AG10803 (cell line): ENCODE measurements at regions not wholly inside any gene's neighbourhood (a gene's known extent, or its start where the extent isn't known, plus 50 kb on each side); places are given as distances from the start of the nearest gene placed in this dataset.

ENCODE experiments used
- DNase-seq: peaks from one replicate; pipeline ENCODE4 v3.0.0; 2010; ENCODE audit warnings: low read depth
- H3K4me3 ChIP-seq: 2 replicates; pipeline ENCODE4 v1.5.1; 2011; ENCODE audit warnings: mild to moderate bottlenecking, low read length, control low read depth
- CTCF ChIP-seq: conservative IDR thresholded peaks from 2 replicates; pipeline ENCODE4 v1.5.1; 2011; ENCODE audit warnings: mild to moderate bottlenecking, low read length, control low read depth, inconsistent platforms

GRCh38 chr2:6355886-6356761 is 509.6 kb downstream of the CMPK2 start:
- no peak for DNase-seq
- no peak overlapping the region for H3K4me3 ChIP-seq
- no peak for TF ChIP-seq CTCF

DNA sequence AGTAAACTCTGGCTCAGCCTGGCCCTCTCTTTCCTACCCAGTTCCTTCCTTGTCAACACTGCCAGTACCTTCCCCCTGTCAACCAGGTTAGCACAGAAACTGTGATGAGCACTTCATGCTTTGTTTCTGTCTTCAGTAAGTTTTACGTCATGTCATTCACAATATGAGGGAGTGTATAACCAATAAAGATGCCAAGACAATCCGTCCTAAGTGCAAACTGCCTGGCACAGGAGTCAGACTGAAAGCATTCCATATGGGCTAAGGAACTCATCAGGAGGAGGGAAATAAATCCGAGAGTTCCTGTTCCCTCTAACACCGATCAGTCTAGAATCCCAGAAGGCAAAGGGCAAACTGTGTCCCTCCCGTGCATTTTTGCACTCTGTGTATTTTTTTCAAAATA is 507.2 kb downstream of the CMPK2 start:
- no peak for DNase-seq
- TF ChIP-seq CTCF, result no peak
- H3K4me3 ChIP-seq, result no peak overlapping the region

GRCh38 chr2:6358985-6359384 is 506.7 kb downstream of the CMPK2 start:
- no peak overlapping the region for H3K4me3 ChIP-seq
- DNase-seq, result no peak
- no peak for TF ChIP-seq CTCF

- no peak overlapping the region for H3K4me3 ChIP-seq
- TF ChIP-seq CTCF, result no peak
- DNase-seq, result no peak
Measured at GRCh38 chr2:6359964-6360363, 505.7 kb downstream of the CMPK2 start.

- TF ChIP-seq CTCF, result no peak
- H3K4me3 ChIP-seq, result no peak overlapping the region
- no peak for DNase-seq
Measured at GRCh38 chr2:6362671-6363450, 502.8 kb downstream of the CMPK2 start.

- no peak for TF ChIP-seq CTCF
- no peak overlapping the region for H3K4me3 ChIP-seq
- peak; percentile 48 for DNase-seq
Measured at GRCh38 chr2:6368281-6368680, 497.4 kb downstream of the CMPK2 start.

GRCh38 chr2:6369266-6369665 is 496.4 kb downstream of the CMPK2 start:
- TF ChIP-seq CTCF, result no peak
- no peak for DNase-seq
- no peak overlapping the region for H3K4me3 ChIP-seq
